ENCODE measurements at regions not wholly inside any gene's neighbourhood (a gene's known extent, or its start where the extent isn't known, plus 50 kb on each side); places are given as distances from the start of the nearest gene placed in this dataset.

DNA sequence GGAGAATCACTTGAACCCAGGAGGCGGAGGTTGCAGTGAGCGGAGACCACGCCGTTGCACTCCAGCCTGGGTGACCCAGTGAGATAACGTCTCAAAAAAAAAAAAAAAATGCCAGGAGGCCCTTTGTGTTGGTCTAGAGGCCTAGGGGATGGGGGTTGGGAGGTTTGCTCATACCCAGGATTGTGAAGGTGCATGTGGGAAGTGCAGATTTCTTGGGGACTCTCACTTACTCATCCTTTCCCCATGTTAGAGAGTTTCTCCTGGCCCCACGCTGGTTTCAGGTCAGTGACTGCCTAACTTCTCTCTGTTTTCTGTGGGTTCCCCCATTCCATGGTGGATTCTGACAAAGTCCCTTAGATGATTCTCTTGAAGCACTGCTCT lies 471.5 kb upstream of the CNTNAP2 start:
- TF ChIP-seq POLR2A (IDR thresholded peaks at IDR 0.05), result no peak
- TF ChIP-seq CTCF (IDR thresholded peaks at IDR 0.05), result no peak

Data from esophagus squamous epithelium (tissue), 4 donors.